Keratinocyte (primary cell): ENCODE measurements at regions not wholly inside any gene's neighbourhood (a gene's known extent, or its start where the extent isn't known, plus 50 kb on each side); places are given as distances from the start of the nearest gene placed in this dataset.

Experiments used
- EZH2 ChIP-seq: IDR thresholded peaks from one replicate; pipeline ENCODE4 v1.6.1; 2012; ENCODE audit warnings: inconsistent platforms, mild to moderate bottlenecking, low read length, moderate library complexity
- TF ChIP-seq, protein P1 (sequence below), 3 experiments: IDR thresholded peaks in 1 of 3; conservative IDR thresholded peaks in 1 of 3; optimal IDR thresholded peaks in 1 of 3; 2 replicates in 2 of 3; 3 replicates in 1 of 3; pipeline versions ENCODE3 to v1.5.1; 2011; ENCODE audit warnings: low read length in 3 of 3, mild to moderate bottlenecking in 3 of 3, moderate library complexity in 2 of 3, control low read depth in 1 of 3, inconsistent platforms in 1 of 3; ENCODE audit not compliant: insufficient read depth in 2 of 3; ENCODE audit errors: extremely low read depth in 1 of 3

DNA sequence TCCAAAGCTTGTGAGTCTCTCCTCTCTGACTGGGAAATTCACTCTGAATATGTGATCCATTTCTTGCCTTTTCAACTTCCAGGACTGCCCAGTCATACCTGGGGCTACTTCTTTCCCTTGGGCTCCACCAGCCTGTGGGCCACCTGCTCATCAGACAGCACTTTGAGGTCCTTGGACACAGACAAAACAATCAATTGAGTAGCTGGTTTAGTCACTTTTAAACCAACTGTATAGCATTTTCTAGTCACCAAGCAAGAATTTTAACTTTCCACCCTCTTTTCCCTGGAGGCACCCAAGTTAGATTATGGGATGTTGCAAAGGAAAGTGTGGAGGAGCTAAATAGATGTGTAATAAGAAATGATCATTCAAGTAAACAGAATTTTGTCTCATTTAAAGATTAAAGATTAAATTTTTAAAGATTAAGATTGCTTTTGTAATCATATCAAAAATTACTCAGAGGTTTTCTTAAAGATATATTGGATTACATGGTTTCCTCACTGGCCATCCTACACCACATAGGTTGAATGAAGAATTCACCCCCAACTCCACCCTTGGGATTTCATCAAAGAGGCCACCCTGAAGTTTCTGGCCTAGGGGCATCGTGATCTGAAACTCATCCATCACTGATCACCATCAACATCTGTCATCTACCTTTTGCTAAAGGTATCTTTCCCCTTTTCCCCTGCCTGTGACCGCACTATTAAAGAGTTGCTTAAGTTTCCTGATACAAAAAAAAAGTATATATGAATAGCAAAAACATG, 219.2 kb upstream of the NR5A2 start:
- TF ChIP-seq, protein P1, sequence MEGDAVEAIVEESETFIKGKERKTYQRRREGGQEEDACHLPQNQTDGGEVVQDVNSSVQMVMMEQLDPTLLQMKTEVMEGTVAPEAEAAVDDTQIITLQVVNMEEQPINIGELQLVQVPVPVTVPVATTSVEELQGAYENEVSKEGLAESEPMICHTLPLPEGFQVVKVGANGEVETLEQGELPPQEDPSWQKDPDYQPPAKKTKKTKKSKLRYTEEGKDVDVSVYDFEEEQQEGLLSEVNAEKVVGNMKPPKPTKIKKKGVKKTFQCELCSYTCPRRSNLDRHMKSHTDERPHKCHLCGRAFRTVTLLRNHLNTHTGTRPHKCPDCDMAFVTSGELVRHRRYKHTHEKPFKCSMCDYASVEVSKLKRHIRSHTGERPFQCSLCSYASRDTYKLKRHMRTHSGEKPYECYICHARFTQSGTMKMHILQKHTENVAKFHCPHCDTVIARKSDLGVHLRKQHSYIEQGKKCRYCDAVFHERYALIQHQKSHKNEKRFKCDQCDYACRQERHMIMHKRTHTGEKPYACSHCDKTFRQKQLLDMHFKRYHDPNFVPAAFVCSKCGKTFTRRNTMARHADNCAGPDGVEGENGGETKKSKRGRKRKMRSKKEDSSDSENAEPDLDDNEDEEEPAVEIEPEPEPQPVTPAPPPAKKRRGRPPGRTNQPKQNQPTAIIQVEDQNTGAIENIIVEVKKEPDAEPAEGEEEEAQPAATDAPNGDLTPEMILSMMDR (optimal IDR thresholded peaks at IDR 0.05 in 1 of 3, IDR thresholded peaks at IDR 0.05 in 1 of 3, conservative IDR thresholded peaks at IDR 0.05 in 1 of 3; ENCODE audit: extremely low read depth in 1 of 3, insufficient read depth in 2 of 3, low read length in 3 of 3), result no peak
- no peak for TF ChIP-seq EZH2
